Endometrial microvascular endothelial cells (primary cell): ENCODE measurements at regions not wholly inside any gene's neighbourhood (a gene's known extent, or its start where the extent isn't known, plus 50 kb on each side); places are given as distances from the start of the nearest gene placed in this dataset.
"Not testable (repeated sequence)": the region's sequence is repeated elsewhere in the genome, so short reads cannot be mapped to it uniquely, and the experiment has no call there.

Experiments
- in situ Hi-C: cut with HindIII; loops from 2 replicates; pipeline ENCODE4 v1.10.0; 2017; ENCODE audit warnings: low sequenced_read_pairs, low pct_unique_long_range_greater_than_20kb; ENCODE audit errors: inconsistent ontology term

DNA sequence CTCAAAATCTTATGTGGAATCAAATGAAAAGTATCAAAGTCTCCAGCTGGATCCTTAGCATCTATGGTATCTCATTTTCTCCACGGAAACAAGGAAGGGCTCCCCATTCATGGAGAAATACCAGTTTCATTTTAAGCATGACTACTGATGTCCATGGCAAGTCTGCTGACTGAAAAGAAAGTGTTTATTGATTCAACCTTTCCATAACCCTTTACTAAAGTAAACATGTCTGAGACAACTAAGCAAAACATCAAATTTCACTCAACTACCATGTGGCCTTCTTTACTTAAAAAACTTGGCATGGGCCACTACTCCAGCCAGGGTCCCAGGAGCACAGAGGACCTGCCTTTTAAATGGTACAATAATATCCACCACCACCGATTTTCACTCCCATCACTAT lies 928.0 kb upstream of the SOX9 start:
- in situ Hi-C loops, result no loop called here

DNA sequence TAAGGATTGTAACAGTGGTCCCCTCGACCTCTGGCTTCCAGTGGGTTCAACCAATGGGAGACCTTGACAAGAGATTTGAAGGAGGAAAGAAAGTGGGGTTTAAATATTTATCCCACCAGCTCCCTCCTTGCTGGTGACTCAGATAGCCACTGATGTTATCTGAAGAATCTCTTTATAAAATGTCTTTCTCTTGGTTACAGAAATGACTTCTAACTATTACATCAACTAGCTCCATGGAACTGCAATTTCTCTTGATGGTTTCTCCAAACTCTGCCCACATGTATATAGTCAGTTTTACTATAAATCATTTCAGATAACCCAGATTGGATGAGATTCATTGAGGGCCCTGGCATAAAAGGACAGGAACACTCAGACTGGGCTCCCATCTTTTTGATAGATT lies 920.2 kb upstream of the SOX9 start:
- in situ Hi-C loops, result no loop called here

DNA sequence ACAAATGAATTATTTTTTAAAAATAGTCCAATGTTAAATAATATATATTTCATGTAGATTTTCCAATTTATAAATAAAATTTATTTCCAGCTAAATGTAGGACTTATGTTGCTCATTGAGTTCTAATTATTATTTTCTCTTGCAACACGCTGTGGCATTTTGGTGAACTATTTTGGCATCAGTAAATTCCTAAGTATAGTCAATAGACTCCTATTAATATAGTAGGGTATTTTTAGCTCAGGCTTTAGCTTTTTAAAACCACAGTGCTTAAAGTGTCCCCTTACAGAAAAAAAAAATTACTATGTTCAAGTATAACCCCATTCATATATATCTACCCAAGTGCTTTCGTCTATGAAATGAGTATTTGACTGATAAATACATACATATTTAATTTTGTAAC lies 919.2 kb upstream of the SOX9 start:
- in situ Hi-C loops, result no loop called here

DNA sequence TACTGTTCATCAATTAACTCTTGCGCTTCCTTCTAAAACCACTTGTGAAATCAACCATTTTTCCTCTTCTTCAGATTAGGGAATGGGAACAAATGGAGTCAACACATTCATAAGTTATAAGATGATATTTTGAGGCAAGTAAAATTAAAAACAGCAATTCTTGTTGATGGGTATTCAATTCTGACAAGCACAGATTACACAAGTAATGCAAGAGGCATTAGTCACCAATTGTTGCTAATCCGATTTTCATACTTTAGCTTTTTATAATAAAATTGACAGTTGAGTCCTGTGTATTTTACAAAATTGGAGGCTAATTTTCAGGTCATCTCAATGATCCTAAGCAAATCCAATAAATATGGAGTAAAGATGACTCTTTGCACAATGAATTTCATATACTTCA lies 918.4 kb upstream of the SOX9 start:
- in situ Hi-C loops, result no loop called here

DNA sequence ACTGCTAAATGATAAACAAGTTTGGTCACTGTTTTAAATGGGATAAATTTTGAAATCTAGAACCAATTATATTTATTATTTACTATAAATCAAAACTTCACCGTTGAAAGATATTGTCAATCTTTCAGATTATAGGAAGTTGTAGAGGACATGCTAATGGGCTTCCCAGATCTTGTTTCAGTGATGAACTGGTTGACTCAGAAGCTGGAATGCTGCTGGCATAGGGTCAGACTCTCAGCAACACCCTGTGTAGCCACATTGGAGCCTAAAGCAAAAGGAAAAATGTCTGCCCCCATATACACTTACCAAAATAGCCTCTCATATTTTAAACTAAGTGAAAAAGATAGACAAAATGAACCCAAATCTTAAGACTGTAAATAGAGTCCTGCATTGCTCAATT lies 916.9 kb upstream of the SOX9 start:
- in situ Hi-C loops, result no loop called here

DNA sequence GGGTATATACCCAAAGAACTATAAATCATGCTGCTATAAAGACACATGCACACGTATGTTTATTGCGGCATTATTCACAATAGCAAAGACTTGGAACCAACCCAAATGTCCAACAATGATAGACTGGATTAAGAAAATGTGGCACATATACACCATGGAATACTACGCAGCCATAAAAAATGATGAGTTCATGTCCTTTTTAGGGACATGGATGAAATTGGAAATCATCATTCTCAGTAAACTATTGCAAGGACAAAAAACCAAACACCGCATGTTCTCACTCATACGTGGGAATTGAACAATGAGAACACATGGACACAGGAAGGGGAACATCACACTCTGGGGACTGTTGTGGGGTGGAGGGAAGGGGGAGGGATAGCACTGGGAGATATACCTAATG lies 914.9 kb upstream of the SOX9 start:
- in situ Hi-C loops, result not testable (repeated sequence)

DNA sequence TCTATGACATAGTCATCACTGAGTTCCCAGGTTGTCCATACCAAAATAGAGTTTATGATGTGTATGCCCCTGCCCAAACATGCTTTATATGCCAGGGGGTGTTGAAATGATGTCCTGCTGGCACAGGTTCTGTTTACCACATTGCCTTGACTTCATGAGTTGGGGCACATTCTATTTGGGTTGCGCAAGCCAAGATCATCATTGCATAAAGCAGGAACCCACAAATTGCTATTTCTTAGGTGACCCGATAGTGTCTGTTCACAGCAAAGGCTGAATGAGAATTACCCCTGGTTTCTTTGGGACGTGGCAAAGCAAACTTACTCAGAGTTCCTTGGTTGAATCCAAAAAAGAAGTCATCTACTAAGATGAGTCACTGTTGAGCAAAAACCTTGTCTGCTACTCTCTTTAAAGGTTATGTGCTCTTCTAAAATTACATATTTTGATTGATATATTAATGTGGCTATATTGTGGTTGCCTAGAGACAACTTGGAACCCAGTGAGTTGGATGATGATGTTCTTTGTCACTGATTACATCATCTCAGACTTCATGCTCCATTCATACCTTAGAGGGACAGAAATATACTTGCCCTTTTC lies 912.6 kb upstream of the SOX9 start:
- in situ Hi-C loops, result no loop called here

DNA sequence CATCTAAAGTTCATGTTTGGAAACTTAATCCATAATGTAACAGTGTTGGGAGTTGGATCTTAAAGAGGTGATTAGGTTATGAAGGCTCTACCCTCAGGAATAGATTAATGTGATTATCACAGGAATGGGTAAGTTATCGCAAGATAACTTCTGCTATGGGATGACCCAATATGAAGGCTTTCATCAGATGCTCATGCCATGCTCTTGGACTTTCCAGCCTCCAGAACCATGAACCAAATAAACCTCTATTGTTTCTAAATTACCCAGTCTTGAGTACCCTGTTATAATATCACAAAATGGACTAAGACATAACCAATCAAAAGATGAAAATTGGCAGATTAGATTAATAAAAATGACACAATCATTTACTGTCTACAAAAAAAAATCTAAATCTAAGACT lies 906.9 kb upstream of the SOX9 start:
- in situ Hi-C loops, result no loop called here

DNA sequence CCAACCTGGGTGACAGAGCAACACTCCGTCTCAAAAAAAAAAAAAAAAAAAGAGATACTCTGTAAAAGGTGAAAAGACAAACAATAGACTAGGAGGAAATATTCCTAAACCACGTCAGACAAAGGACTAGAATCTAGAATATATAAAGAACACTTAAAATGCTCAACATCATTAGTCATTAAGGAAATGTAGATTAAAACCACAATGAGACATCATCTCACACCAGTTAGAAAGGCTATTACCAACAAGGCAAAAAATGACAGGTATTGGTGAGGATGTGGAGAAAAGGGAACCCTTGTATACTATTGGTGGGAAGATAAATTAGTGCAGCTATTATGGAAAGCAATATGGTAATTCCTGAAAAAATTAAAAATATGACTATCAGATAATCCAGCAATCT lies 903.1 kb upstream of the SOX9 start:
- in situ Hi-C loops, result no loop called here

DNA sequence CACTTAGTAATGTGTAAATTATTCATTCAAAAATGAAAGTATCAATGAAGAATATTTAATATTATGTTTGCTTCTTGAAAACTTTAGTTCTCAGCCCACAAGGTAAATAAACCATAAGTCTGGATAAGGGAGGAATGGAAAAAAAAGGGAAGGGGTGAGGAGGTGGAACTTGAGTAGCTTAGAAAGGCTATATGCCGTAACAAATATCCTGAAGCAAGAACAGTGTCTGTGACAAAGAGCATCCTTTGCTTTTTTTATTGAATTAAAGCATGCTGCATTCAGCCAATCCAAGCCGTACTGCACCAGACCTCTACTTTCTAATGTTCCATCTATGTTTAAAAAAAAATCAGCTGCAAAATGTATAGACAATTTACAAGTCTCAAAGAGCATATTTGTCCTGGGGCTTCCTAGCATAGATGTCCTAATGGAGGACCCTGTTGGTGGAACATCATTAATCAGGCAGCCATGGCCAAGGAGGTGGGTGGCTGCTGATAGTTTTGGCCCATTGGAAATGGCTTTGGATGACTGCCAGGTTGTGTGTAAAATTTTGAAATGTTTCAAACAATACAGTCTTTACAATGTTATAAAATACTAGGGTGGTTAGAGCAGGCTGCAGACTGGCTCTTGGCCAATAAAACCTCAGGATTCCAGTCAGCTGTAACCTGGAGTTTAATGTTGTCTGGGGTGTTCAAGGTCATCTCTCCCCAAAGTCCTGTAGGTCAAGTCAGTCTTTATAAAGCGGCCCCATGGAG lies 895.8 kb upstream of the SOX9 start:
- in situ Hi-C loops, result no loop called here

DNA sequence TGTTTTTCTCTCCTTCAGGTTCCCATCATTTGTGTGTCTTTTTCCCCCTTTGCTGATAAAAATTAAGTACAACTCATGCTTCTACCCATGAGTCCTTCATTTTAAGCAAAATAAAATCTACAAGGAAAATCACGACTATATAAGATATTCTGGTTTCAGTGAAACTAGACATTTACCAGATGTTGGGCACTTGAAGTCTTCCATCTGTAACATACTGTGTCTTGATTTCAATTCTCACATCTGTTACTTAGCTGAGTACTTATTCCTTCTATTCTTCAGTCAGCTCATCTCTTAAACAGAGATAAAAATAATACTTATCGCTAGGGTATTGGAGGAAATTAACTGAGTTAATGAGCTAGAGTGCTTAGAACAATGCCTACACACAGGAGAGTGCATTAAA lies 893.0 kb upstream of the SOX9 start:
- in situ Hi-C loops, result no loop called here

DNA sequence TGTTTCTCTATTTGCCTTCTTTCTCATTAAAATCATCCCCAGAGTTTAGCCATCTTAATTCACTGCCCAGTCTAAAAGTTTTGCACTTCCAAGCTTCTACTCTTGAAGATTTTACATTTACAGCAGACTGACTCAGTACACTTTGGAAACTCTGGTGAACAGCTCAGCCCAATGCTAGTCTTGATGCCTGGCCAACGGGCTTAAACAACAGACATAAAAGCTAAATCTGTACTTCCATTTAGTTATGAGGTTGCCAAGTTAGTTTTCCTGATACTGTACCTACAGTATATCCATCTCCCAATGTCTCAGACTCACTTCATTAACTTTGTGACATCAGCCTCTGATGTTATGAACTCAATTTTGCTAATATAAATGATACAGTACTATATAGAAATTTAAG lies 891.8 kb upstream of the SOX9 start:
- in situ Hi-C loops, result no loop called here

DNA sequence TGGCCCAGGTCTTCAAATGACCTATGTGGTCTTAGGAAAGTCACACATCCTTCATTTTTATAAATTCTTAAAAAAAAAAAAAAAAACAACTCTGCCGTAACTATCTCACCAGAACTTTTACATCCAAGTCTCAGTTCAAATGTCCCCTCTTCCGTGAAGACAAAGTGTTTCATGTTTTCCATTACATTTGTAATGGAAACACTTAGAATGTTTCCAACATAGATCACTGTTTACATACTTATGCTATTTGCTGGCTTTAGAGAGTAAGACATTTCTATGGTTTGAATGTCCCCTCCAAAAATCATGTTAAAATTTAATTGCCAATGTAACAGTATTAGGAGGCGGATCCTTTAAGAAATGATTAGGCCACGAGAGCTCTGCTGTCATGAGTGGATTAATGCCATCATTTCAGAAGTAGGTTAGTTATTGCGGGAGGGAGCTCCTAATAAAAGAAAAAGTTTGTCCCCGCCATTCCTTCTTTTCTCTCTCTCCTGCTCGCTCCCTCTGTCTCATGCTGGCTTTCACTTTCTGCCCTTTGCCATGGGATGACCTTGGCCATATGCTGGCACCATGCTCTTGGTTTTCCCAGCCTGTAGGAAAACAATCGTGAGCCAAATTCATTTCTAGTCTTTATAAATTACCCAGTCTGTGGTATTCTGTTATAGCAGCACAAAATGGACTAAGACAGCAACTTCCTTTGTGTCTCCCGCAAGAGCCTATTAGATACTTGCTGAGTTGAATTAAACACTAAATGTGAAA lies 887.8 kb upstream of the SOX9 start:
- in situ Hi-C loops, result no loop called here

DNA sequence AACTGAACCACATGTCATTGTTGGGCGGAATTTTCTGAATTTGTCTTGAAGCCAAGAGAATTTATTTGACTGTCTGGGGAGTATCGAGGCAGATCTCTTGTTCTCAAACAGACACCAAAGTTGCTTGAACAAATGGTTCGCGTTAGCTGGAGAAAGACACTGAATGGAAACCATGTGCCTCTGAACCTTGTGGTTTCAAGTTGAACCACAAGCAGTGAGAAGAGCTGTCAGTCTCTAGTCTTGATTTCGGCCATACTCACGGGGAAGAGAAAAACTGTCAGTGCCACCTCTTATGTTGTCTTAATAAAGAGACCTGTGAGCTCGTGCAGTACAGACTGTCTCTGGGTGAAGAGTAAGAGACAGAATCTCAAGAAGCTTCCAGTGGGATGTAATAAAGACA lies 886.5 kb upstream of the SOX9 start:
- in situ Hi-C loops, result no loop called here

DNA sequence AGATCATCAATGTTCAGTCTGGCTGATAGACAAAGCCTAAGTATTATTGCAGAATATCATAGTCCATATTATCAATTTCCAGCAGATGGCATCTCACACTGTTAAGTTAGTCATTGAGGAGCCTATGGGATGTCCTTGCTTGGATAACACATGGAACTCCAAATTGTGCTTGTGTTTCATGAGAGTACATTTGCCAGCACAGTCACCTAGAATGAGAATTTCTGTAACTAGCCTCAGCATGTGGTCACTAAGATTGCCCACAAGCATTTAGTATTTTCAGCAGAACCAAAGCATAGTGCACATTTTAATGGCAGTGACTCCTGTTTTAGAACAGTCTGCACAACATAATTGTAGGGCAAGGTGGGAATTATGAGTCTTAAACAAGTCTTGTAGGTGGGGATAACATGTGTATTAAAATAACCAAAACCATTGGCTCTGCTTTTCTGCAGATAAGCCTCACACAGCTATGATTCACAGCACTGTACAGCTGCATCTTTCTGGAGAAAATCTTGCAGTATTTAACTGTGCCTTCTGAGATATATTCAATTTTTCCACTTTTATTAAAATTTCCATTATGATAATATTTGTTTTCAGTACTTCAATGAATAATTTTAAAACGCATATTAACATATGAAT lies 882.8 kb upstream of the SOX9 start:
- in situ Hi-C loops, result no loop called here

DNA sequence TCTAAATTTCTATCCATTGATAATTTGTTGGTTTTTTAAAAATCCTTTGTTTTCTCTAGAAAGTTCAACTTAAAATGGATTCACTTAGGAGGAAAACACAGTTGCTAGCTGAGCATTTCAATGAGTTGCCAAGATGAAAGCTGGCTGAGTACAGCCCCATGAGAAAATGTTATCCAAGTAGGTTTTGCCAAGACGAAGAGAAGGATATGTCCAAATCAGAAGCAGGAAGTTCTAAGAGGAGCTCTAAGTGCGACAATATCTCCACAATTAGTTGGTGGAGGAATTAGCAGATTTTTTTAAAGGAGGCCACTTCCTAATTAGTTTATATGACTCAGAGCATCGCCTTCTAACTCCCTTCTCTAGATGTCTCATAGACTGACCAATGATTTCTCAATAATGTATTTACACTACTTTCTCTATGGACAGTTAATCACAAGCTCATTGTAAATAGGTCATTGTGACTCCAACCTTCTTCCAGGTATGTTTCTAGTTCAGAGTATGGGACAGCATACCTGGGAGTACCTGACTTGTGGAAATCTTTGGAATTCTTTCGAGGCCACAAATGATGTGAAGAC lies 873.3 kb upstream of the SOX9 start:
- in situ Hi-C loops, result no loop called here

DNA sequence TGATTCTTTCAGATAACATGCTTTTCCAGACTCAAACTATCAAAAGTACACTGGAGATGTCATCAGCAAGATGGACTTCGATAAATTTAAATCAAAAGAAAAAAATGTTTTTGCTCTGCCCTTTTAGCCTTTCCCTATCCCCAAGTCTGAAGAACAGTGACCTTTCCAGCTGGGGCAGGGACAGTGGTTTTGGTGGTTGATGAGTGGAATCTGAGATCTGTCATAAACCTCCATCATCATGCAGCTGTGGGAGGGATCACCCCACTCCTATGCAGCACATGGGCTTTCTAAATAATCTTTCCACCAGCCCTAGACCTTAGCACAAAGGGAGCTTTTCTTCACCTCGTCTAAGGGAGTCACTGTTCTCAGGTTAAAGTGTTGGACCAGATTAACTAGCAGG lies 869.5 kb upstream of the SOX9 start:
- in situ Hi-C loops, result no loop called here

DNA sequence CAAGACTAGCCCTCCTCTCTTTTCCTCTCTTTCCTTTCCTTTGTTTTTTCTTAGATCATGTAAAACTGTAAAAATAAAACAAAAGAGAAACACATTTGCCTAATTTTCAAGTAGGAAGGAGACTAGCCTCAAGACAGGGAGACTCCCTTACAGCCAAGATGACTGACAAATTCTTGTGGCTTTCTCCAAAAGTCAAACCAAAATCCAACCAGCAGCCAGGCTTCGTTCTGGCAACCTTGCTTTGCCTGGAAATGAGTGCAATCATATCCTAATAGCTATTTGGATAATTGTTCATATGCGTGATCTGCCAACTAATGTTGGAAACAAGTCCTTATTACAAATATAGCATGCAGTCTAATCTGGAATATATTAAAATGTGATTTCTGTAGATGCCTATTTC lies 868.9 kb upstream of the SOX9 start:
- in situ Hi-C loops, result no loop called here

DNA sequence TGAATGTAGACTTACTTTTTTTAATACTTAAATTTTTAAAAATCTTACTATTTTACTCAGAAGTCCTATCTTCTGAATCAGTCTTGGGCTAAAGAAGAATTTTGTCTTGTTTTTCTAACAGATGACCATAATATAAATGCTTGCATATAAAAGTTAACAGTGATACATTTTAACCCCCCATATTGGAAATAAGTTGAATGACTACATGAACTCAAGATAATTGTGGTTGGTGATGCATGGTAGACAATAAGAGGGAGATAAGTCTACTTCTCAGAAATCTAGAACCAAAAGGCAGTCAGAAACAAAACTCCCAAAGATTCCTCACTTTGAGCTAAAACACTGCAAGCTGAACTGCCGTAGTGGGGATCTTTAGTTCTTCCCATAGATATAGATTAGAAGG lies 868.4 kb upstream of the SOX9 start:
- in situ Hi-C loops, result no loop called here

DNA sequence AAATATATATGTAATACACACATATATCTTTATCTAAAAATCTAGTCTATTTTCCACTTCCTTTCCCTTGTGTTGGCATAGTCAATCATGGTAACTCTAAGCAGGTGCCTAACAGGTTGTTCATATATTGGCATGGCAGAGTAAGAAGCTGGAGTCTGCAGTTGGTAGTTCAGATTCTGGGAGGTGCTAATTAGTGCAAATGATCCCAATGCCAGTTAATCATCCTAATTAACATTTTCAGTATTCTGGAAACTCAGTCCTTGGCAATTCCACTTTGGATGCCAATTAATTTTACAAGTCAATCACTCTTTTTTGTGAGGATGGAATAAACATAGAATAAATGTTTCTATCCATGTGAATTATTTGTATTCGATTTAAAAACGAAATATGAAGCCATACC lies 863.7 kb upstream of the SOX9 start:
- in situ Hi-C loops, result no loop called here
